ENCODE measurements at regions not wholly inside any gene's neighbourhood (a gene's known extent, or its start where the extent isn't known, plus 50 kb on each side); places are given as distances from the start of the nearest gene placed in this dataset.
"Not testable (repeated sequence)": the region's sequence is repeated elsewhere in the genome, so short reads cannot be mapped to it uniquely, and the experiment has no call there.

DNA sequence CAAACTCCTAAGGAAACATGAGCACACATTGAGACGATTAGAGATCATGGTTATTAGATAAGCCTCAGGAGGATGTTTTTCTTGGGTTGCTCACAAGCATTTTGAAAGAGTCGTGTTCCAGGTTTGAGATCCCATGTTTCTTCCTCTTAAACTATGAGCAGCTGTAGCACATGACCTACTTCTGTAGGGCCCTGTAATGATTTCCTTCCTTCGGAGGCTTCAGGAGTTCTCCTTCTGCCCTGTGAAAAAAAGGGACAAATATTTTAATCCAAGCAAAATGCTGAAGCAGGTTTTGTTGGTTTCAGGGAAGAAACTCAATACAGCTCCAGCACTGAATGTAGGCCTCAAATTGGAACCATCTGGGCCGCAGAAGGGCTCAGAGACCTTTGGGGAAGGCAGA, 82.6 kb downstream of the POU3F3 start:
- Histone ChIP-seq H3K4me1 (ENCODE audit: control insufficient read depth in 2 of 2, insufficient read depth in 2 of 2, low read length in 2 of 2) (peaks cover 0 to 3% of the 10 kb centered on the region in 2 donors), H3K27me3 (ENCODE audit: control insufficient read depth in 2 of 2, insufficient read depth in 2 of 2, low read length in 2 of 2) (no peaks in the 10 kb centered on the region), H3K9ac (ENCODE audit: low read depth in 1 of 2, low read length in 2 of 2) (no peak overlapping the region), H3K4me3 (ENCODE audit: low read length in 2 of 2) (no peak overlapping the region), H3K9me3 (ENCODE audit: control insufficient read depth in 2 of 2, low read length in 2 of 2) (no peaks in the 10 kb centered on the region), H3K36me3 (ENCODE audit: control insufficient read depth in 2 of 2, insufficient read depth in 2 of 2, low read length in 2 of 2) (no peaks in the 10 kb centered on the region), H3K27ac (ENCODE audit: low read depth in 2 of 2, low read length in 2 of 2) (no peak overlapping the region)

DNA sequence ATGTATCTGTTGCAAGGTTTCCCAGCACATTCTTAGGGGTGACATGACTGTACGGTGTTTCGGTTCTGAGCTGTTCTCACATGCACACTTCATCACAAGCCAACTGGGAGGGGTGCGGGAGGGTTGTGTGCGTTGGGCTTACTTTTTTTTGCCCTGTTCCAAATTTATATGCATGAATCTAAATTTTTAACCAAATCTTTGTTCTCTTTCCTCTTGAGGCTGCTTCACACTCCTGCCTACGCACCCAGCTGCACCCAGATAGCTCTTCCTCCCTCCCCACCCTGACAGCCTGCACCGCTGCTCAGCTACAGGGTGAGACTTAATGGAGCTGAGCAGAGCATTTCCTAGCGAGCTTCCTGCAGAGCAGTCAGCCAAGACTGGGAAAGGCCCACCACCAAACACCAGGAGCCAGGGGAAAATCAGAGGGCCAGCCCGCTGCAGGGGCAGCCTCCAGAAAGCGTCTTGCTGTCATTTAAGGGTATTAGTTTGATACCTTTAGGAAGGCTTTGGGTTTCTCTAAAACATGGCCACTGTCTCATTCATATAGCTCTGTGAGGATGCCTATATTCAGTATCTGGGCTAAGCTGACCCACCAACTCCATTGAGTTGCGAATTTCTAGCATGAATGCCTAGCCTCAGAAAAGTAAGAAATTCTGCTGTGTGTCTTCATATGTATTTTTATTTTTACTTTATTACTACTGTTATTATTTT, 84.5 kb downstream of the POU3F3 start:
- Histone ChIP-seq H3K27me3 (ENCODE audit: control insufficient read depth in 2 of 2, insufficient read depth in 2 of 2, low read length in 2 of 2) (no peaks in the 10 kb centered on the region), H3K9ac (ENCODE audit: low read depth in 1 of 2, low read length in 2 of 2) (no peak overlapping the region), H3K4me3 (ENCODE audit: low read length in 2 of 2) (no peak overlapping the region), H3K27ac (ENCODE audit: low read depth in 2 of 2, low read length in 2 of 2) (no peak overlapping the region), H3K4me1 (ENCODE audit: control insufficient read depth in 2 of 2, insufficient read depth in 2 of 2, low read length in 2 of 2) (peaks cover 0 to 3% of the 10 kb centered on the region in 2 donors), H3K36me3 (ENCODE audit: control insufficient read depth in 2 of 2, insufficient read depth in 2 of 2, low read length in 2 of 2) (no peaks in the 10 kb centered on the region), H3K9me3 (ENCODE audit: control insufficient read depth in 2 of 2, low read length in 2 of 2) (no peaks in the 10 kb centered on the region)

DNA sequence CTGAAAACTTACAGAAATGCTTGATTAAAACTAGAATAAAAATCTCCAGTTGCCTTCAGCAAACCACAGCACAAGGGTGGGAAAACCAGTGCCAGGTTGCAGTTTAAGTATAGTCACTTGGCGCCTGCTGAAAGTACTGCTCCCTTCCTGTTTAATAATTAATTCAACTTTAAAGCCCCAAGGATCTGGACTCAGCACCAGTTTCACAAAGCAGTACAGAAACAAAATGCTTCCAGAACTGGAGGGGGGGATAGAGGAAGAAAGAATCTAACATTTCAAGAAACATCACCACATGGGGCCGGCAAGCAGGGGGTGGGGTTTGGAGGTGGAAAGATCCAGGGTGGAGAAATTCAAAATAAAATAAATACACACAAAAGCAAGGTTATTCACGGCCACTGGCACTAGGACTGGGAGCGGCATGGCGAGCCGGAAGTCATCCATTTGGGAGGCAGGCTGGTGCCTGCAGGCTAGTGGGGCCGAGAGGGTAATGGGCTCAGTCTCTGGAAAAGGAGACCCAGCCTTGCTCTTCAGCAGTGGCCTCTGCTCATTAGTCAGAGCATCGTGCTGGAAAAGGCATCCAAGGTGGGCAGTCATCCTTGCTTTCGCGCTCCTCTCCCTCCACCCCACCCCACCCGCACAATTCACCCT, 85.8 kb downstream of the POU3F3 start:
- H3K36me3 ChIP-seq (ENCODE audit: control insufficient read depth in 2 of 2, insufficient read depth in 2 of 2, low read length in 2 of 2): no peaks in the 10 kb centered on the region

DNA sequence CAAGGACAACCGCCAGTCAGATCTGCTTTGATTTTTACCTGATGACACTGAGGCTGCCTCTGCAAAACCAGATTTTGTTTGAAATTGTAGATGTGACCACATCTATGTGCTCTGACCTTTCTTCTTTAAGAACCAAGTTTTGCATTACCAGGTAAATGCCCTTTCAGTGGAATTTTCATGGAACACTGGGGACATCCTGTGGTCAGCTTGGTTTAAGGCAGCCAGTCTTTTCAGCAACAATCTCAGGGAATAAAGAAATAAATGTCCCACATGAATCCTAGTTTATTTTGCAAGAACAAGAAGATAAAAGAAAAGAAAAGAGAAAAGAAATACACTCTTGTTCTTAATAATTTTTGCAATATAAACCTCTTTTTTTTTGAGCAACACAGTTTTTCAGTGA, 90.6 kb downstream of the POU3F3 start:
- H3K9me3 ChIP-seq (ENCODE audit: control insufficient read depth in 2 of 2, low read length in 2 of 2): no peaks in the 10 kb centered on the region
- peaks cover 3 to 9% of the 10 kb centered on the region in 2 donors for H3K27me3 ChIP-seq (ENCODE audit: control insufficient read depth in 2 of 2, insufficient read depth in 2 of 2, low read length in 2 of 2)
- H3K4me1 ChIP-seq (ENCODE audit: control insufficient read depth in 2 of 2, insufficient read depth in 2 of 2, low read length in 2 of 2): peaks cover 0 to 3% of the 10 kb centered on the region in 2 donors
- no peak overlapping the region for H3K9ac ChIP-seq (ENCODE audit: low read depth in 1 of 2, low read length in 2 of 2)
- no peak overlapping the region for H3K27ac ChIP-seq (ENCODE audit: low read depth in 2 of 2, low read length in 2 of 2)
- H3K4me3 ChIP-seq (ENCODE audit: low read length in 2 of 2): no peak overlapping the region
- H3K36me3 ChIP-seq (ENCODE audit: control insufficient read depth in 2 of 2, insufficient read depth in 2 of 2, low read length in 2 of 2): no peaks in the 10 kb centered on the region

More for the DNA sequence above, 85.8 kb downstream of the POU3F3 start:
- H3K9ac ChIP-seq (ENCODE audit: low read depth in 1 of 2, low read length in 2 of 2): no peak overlapping the region
- peaks cover 0 to 3% of the 10 kb centered on the region in 2 donors for H3K4me1 ChIP-seq (ENCODE audit: control insufficient read depth in 2 of 2, insufficient read depth in 2 of 2, low read length in 2 of 2)
- H3K4me3 ChIP-seq (ENCODE audit: low read length in 2 of 2): peak overlapping the region in 1 of 2 donors; percentile 52
- no peaks in the 10 kb centered on the region for H3K9me3 ChIP-seq (ENCODE audit: control insufficient read depth in 2 of 2, low read length in 2 of 2)
- no peaks in the 10 kb centered on the region for H3K27me3 ChIP-seq (ENCODE audit: control insufficient read depth in 2 of 2, insufficient read depth in 2 of 2, low read length in 2 of 2)
- no peak overlapping the region for H3K27ac ChIP-seq (ENCODE audit: low read depth in 2 of 2, low read length in 2 of 2)

DNA sequence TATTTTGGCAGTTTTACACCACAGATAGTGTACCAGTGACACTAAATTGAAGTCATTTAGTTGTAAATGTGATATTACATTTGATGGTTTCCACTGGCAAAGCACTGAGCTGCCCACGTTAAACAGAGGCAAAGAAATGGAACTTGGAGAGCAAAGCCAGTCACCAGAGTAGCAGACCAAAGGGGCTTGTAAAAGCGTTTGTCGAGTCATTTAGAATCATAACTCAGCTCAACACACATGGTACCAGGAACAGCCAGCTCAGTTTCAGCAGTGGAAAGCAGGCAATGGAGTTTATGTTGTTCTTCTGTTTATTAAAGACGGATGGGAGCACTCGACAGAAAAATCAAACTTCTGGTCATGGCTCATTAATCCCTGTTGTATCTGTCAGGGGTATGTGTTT, 91.2 kb downstream of the POU3F3 start:
- no peak overlapping the region for H3K4me3 ChIP-seq (ENCODE audit: low read length in 2 of 2)
- H3K27ac ChIP-seq (ENCODE audit: low read depth in 2 of 2, low read length in 2 of 2): no peak overlapping the region
- H3K9ac ChIP-seq (ENCODE audit: low read depth in 1 of 2, low read length in 2 of 2): no peak overlapping the region
- no peaks in the 10 kb centered on the region for H3K9me3 ChIP-seq (ENCODE audit: control insufficient read depth in 2 of 2, low read length in 2 of 2)
- peaks cover 7 to 9% of the 10 kb centered on the region in 2 donors for H3K27me3 ChIP-seq (ENCODE audit: control insufficient read depth in 2 of 2, insufficient read depth in 2 of 2, low read length in 2 of 2)
- peaks cover 0 to under 1% of the 10 kb centered on the region in 2 donors for H3K4me1 ChIP-seq (ENCODE audit: control insufficient read depth in 2 of 2, insufficient read depth in 2 of 2, low read length in 2 of 2)
- H3K36me3 ChIP-seq (ENCODE audit: control insufficient read depth in 2 of 2, insufficient read depth in 2 of 2, low read length in 2 of 2): no peaks in the 10 kb centered on the region

DNA sequence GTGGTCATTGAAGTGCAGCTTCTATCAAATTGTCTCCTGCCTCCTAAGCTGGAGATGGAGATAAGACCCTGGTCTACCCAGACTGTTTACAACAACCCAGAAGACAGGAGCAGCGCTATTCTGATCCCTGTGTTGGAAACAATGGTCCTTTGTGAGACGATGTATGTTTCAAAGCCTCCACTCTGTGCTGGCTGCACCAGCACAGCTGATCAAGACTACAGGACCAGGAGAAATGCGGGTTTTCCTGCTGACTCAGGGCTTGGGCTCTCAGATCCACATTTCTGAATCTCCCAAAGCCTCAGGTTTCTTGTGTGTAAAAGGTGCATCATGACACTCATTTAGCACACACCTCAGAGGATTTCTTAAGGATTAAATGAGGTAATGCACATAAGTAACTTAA, 92.0 kb downstream of the POU3F3 start:
- Histone ChIP-seq H3K4me3 (ENCODE audit: low read length in 2 of 2) (no peak overlapping the region), H3K27me3 (ENCODE audit: control insufficient read depth in 2 of 2, insufficient read depth in 2 of 2, low read length in 2 of 2) (peaks cover 8 to 9% of the 10 kb centered on the region in 2 donors), H3K36me3 (ENCODE audit: control insufficient read depth in 2 of 2, insufficient read depth in 2 of 2, low read length in 2 of 2) (no peaks in the 10 kb centered on the region), H3K4me1 (ENCODE audit: control insufficient read depth in 2 of 2, insufficient read depth in 2 of 2, low read length in 2 of 2) (no peaks in the 10 kb centered on the region), H3K9me3 (ENCODE audit: control insufficient read depth in 2 of 2, low read length in 2 of 2) (no peaks in the 10 kb centered on the region), H3K9ac (ENCODE audit: low read depth in 1 of 2, low read length in 2 of 2) (no peak overlapping the region), H3K27ac (ENCODE audit: low read depth in 2 of 2, low read length in 2 of 2) (no peak overlapping the region)

DNA sequence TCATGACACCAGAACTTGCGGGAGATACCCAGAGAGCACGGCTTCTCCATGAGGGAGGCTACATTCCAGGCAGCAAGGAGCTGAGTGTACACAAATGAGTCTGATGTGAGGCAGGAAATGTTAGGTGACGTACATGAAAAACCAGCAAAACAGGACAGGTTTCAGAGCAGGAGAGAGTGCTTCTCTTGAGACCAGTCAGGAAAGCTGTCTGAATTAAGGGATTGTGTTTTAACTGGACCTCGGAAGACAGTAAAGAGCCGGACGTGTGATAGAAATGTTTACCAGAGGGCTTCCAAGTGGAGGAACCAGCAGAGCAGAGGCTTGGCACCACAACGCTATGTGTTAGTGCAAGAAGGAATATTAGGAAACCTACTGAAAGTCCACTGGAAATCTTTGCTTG, 90.4 kb upstream of the MRPS9 start:
- not testable (repeated sequence) for H3K9me3 ChIP-seq (ENCODE audit: control insufficient read depth in 2 of 2, low read length in 2 of 2); H3K27ac ChIP-seq (ENCODE audit: low read depth in 2 of 2, low read length in 2 of 2); H3K4me3 ChIP-seq (ENCODE audit: low read length in 2 of 2); H3K4me1 ChIP-seq (ENCODE audit: control insufficient read depth in 2 of 2, insufficient read depth in 2 of 2, low read length in 2 of 2); H3K27me3 ChIP-seq (ENCODE audit: control insufficient read depth in 2 of 2, insufficient read depth in 2 of 2, low read length in 2 of 2); H3K36me3 ChIP-seq (ENCODE audit: control insufficient read depth in 2 of 2, insufficient read depth in 2 of 2, low read length in 2 of 2); H3K9ac ChIP-seq (ENCODE audit: low read depth in 1 of 2, low read length in 2 of 2)

DNA sequence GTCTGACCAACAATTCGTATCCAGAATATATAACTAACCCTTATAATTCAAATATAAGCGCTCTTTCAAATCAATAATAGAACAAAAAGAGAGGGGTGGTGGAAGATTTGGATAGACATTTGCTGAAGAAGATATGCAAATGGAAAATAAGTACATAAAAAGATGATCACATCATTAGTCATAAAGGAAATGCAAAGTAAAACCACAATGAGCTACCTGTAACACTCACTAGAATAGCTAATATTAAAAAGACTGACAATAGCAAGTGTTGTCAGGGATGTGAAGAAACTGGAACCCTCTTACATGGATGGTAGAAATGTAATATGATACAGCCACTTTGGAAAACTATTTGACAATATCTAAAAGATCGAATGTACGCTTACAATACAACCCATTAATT, 84.9 kb upstream of the MRPS9 start:
- Histone ChIP-seq H3K4me1 (ENCODE audit: control insufficient read depth in 2 of 2, insufficient read depth in 2 of 2, low read length in 2 of 2) (no peaks in the 10 kb centered on the region), H3K27ac (ENCODE audit: low read depth in 2 of 2, low read length in 2 of 2) (no peak overlapping the region), H3K4me3 (ENCODE audit: low read length in 2 of 2) (no peak overlapping the region), H3K9ac (ENCODE audit: low read depth in 1 of 2, low read length in 2 of 2) (no peak overlapping the region), H3K36me3 (ENCODE audit: control insufficient read depth in 2 of 2, insufficient read depth in 2 of 2, low read length in 2 of 2) (no peaks in the 10 kb centered on the region), H3K27me3 (ENCODE audit: control insufficient read depth in 2 of 2, insufficient read depth in 2 of 2, low read length in 2 of 2) (peaks cover 6 to 8% of the 10 kb centered on the region in 2 donors), H3K9me3 (ENCODE audit: control insufficient read depth in 2 of 2, low read length in 2 of 2) (no peaks in the 10 kb centered on the region)

DNA sequence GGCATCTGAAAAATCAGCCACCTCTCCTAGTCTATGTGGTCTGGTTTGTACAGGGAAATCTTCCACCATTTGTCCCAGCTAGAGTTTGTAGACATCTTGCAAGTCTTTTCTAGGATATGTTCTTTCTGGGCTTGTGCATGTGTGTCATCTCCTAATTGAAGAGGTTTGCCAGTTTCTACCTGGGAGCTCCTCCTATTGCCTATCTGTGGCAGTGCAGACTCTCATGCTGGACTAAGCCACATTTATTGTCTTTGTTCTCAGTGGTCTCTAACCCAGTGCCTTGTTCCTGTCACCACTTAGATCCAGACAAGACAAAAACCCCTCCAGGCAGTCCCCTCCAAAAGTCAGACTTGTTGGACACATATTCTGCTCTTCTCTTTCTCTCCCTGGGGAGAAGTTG, 72.0 kb upstream of the MRPS9 start:
- H3K4me1 ChIP-seq (ENCODE audit: control insufficient read depth in 2 of 2, insufficient read depth in 2 of 2, low read length in 2 of 2): no peaks in the 10 kb centered on the region
- no peak overlapping the region for H3K9ac ChIP-seq (ENCODE audit: low read depth in 1 of 2, low read length in 2 of 2)
- H3K4me3 ChIP-seq (ENCODE audit: low read length in 2 of 2): no peak overlapping the region
- no peak overlapping the region for H3K27ac ChIP-seq (ENCODE audit: low read depth in 2 of 2, low read length in 2 of 2)
- H3K27me3 ChIP-seq (ENCODE audit: control insufficient read depth in 2 of 2, insufficient read depth in 2 of 2, low read length in 2 of 2): no peaks in the 10 kb centered on the region
- H3K36me3 ChIP-seq (ENCODE audit: control insufficient read depth in 2 of 2, insufficient read depth in 2 of 2, low read length in 2 of 2): no peaks in the 10 kb centered on the region
- peaks cover 0 to under 1% of the 10 kb centered on the region in 2 donors for H3K9me3 ChIP-seq (ENCODE audit: control insufficient read depth in 2 of 2, low read length in 2 of 2)

DNA sequence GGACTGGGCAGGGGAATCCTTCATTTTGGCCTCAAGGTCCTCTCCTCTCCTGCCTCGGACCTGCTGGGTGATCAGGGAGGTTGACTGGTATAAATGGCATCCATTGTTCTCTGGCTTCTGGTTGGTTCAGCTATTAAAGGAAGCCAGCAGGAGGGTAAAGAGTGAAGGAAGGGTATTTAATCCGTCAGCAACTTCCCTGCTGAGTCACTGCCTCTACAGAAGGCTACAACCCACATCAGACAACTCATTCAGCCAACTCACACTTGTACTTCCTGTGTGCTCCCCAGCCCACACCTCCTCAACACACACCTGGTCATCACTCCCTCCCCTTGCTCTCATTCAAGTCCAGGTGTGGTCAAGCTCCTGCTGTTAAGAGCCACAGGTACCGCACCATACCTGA, 68.3 kb upstream of the MRPS9 start:
- no peaks in the 10 kb centered on the region for H3K9me3 ChIP-seq (ENCODE audit: control insufficient read depth in 2 of 2, low read length in 2 of 2)
- no peaks in the 10 kb centered on the region for H3K27me3 ChIP-seq (ENCODE audit: control insufficient read depth in 2 of 2, insufficient read depth in 2 of 2, low read length in 2 of 2)
- H3K27ac ChIP-seq (ENCODE audit: low read depth in 2 of 2, low read length in 2 of 2): no peak overlapping the region
- H3K36me3 ChIP-seq (ENCODE audit: control insufficient read depth in 2 of 2, insufficient read depth in 2 of 2, low read length in 2 of 2): no peaks in the 10 kb centered on the region
- H3K9ac ChIP-seq (ENCODE audit: low read depth in 1 of 2, low read length in 2 of 2): no peak overlapping the region
- no peak overlapping the region for H3K4me3 ChIP-seq (ENCODE audit: low read length in 2 of 2)
- H3K4me1 ChIP-seq (ENCODE audit: control insufficient read depth in 2 of 2, insufficient read depth in 2 of 2, low read length in 2 of 2): no peaks in the 10 kb centered on the region

All from mucosa of rectum (tissue), 2 donors.